B cell (primary cell): ENCODE measurements at regions not wholly inside any gene's neighbourhood (a gene's known extent, or its start where the extent isn't known, plus 50 kb on each side); places are given as distances from the start of the nearest gene placed in this dataset.

Source experiments
- CTCF ChIP-seq: fragments of 200-600 bp; IDR thresholded peaks from one replicate; pipeline ENCODE4 v1.8.0; 2022; ENCODE audit warnings: antibody characterized with exemption, mild to moderate bottlenecking
- EZH2 ChIP-seq: IDR thresholded peaks from 2 replicates; pipeline ENCODE4 v1.6.1; 2012; ENCODE audit warnings: borderline replicate concordance, low read depth, mild to moderate bottlenecking, moderate library complexity, low read length; ENCODE audit not compliant: insufficient read depth, poor library complexity, severe bottlenecking

DNA sequence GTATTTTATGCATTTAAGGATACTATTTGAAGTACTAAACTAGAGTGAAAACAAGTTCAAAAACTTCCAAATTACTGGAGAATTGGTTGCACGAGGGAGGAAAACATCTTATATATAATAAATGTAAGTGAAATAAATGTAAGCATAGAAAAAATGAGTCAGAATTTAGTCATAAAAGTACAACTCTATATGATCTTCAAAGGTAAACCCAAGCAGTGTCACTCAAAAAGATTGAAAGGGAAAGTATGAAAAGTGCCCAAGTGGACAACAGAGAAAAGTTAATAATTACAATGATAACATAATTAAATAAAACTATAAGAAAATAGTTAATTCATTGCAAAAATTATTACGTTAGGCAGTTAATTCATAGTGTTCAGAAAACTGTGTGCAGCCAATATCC, 2288.5 kb upstream of the C9orf72 start:
- TF ChIP-seq CTCF = no peak
- TF ChIP-seq EZH2 = no peak
